Lung (tissue), 11 donors: ENCODE measurements at regions not wholly inside any gene's neighbourhood (a gene's known extent, or its start where the extent isn't known, plus 50 kb on each side); places are given as distances from the start of the nearest gene placed in this dataset.
"Not testable (repeated sequence)": the region's sequence is repeated elsewhere in the genome, so short reads cannot be mapped to it uniquely, and the experiment has no call there.

ENCODE experiments used
- ATAC-seq: fragments of 200-7000 bp; cut with Tn5 transposase; one replicate; pipeline ENCODE4 v1.9.1; 2020; ENCODE audit warnings: moderate number of reproducible peaks; ENCODE audit not compliant: insufficient read depth, low FRiP score
- DNase-seq, 3 donors: peaks; one replicate each; pipeline ENCODE4 v3.0.0-alpha.2; 2013 to 2017
- H3K27ac ChIP-seq, 2 donors: one replicate each; pipeline ENCODE4 v1.5.1; 2013; ENCODE audit warnings: mild to moderate bottlenecking in 2 of 2, moderate library complexity in 2 of 2, control low read depth in 1 of 2, inconsistent platforms in 1 of 2, low read depth in 1 of 2, low read length in 1 of 2
- H3K27me3 ChIP-seq, 3 donors: one replicate each; pipeline ENCODE4 v1.5.1; 2013; ENCODE audit warnings: low read length in 2 of 3; ENCODE audit not compliant: control insufficient read depth in 3 of 3, insufficient read depth in 3 of 3
- H3K36me3 ChIP-seq, 4 donors: one replicate each; pipeline ENCODE4 v1.5.1; 2013; ENCODE audit warnings: low read length in 4 of 4, mild to moderate bottlenecking in 1 of 4, moderate library complexity in 1 of 4; ENCODE audit not compliant: control insufficient read depth in 4 of 4, insufficient read depth in 4 of 4
- H3K4me1 ChIP-seq, 5 donors: one replicate each; pipeline ENCODE4 v1.5.1; 2013; ENCODE audit warnings: low read length in 5 of 5, mild to moderate bottlenecking in 2 of 5, moderate library complexity in 1 of 5; ENCODE audit not compliant: control insufficient read depth in 5 of 5, insufficient read depth in 5 of 5
- H3K4me3 ChIP-seq: one replicate; pipeline ENCODE4 v1.5.1; 2013; ENCODE audit warnings: mild to moderate bottlenecking, control low read depth, moderate library complexity
- H3K9ac ChIP-seq, 2 donors: one replicate each; pipeline ENCODE4 v1.5.1; 2013; ENCODE audit warnings: low read length in 2 of 2, control low read depth in 1 of 2; ENCODE audit not compliant: insufficient read depth in 1 of 2
- H3K9me3 ChIP-seq, 4 donors: one replicate each; pipeline ENCODE4 v1.5.1; 2013; ENCODE audit warnings: low read length in 3 of 4, mild to moderate bottlenecking in 1 of 4, moderate library complexity in 1 of 4; ENCODE audit not compliant: control insufficient read depth in 4 of 4, insufficient read depth in 3 of 4
- CTCF ChIP-seq: IDR thresholded peaks from 2 replicates; pipeline ENCODE4 v1.5.1; 2012; ENCODE audit warnings: mild to moderate bottlenecking; ENCODE audit errors: control extremely low read depth, extremely low read depth
- WGBS, 2 donors: extraction: QIAGEN DNeasy Blood & Tissue Kit; methylation state at CpG; one replicate each; pipeline ENCODE4 v1.1.7; 2013; 5-methylcytosine and 5-hydroxymethylcytosine counted together
- donor health status: control.
- donor health status: control.
- donor health status: Bipolar disorder and iron deficiency.
- donor health status: healthy.
- donor health status: DM: yes; HTN: yes; CAD: no.

- TF ChIP-seq CTCF, result no peak
- no peaks in the 10 kb centered on the region for H3K27me3 ChIP-seq
- WGBS, 2 donors, result 85 to 92% methylated on average over 5 of the region's 5 CpGs
- DNase-seq, result no peak
- no peak overlapping the region for H3K4me3 ChIP-seq
- H3K4me1 ChIP-seq, result no peaks in the 10 kb centered on the region
- H3K27ac ChIP-seq, result no peak overlapping the region
- H3K9ac ChIP-seq, result no peak overlapping the region
- H3K36me3 ChIP-seq, result no peaks in the 10 kb centered on the region
- no peaks in the 10 kb centered on the region for H3K9me3 ChIP-seq
- ATAC-seq, result no peak
Observed at GRCh38 chr6:113370508-113371502, 486.3 kb upstream of the MARCKS start.

GRCh38 chr6:113375466-113375865, 481.7 kb upstream of the MARCKS start:
- not testable (repeated sequence) for H3K9ac ChIP-seq, ATAC-seq, H3K27ac ChIP-seq, DNase-seq, H3K4me3 ChIP-seq, H3K36me3 ChIP-seq, H3K9me3 ChIP-seq, H3K27me3 ChIP-seq, H3K4me1 ChIP-seq
- WGBS, 2 donors, result 90 to 91% methylated on average over 2 of the region's 2 CpGs

- TF ChIP-seq CTCF, result no peak
- Histone ChIP-seq H3K9me3 (no peaks in the 10 kb centered on the region), H3K27ac (no peak overlapping the region), H3K4me1 (peaks cover 0 to 8% (median 0%) of the 10 kb centered on the region in 5 donors), H3K36me3 (no peaks in the 10 kb centered on the region), H3K27me3 (no peaks in the 10 kb centered on the region), H3K9ac (no peak overlapping the region), H3K4me3 (no peak overlapping the region)
- WGBS, 2 donors, result 75 to 88% methylated on average over 7 of the region's 7 CpGs
- ATAC-seq (no peak), DNase-seq (peak in 2 of 3 donors; percentile 52 to 54)
Observed at GRCh38 chr6:113375950-113376846, 480.9 kb upstream of the MARCKS start.

- 83 to 89% methylated on average over 1 of the region's 1 CpG for WGBS, 2 donors
Observed at GRCh38 chr6:113376847-113377165, 480.3 kb upstream of the MARCKS start.

More at GRCh38 chr6:113376847-113377165, 480.3 kb upstream of the MARCKS start:
- H3K27me3 ChIP-seq, result no peaks in the 10 kb centered on the region
- H3K4me3 ChIP-seq, result no peak overlapping the region
- no peaks in the 10 kb centered on the region for H3K9me3 ChIP-seq
- H3K27ac ChIP-seq, result no peak overlapping the region
- DNase-seq, result no peak
- no peak for TF ChIP-seq CTCF
- H3K4me1 ChIP-seq, result peaks cover 0 to 11% (median 0%) of the 10 kb centered on the region in 5 donors
- no peaks in the 10 kb centered on the region for H3K36me3 ChIP-seq
- H3K9ac ChIP-seq, result no peak overlapping the region
- no peak for ATAC-seq
